ENCODE measurements at regions not wholly inside any gene's neighbourhood (a gene's known extent, or its start where the extent isn't known, plus 50 kb on each side); places are given as distances from the start of the nearest gene placed in this dataset.

GRCh38 chr2:106618614-106619013 lies 131.4 kb downstream of the CD8B2 start:
- H3K36me3 Mint-ChIP-seq (ENCODE audit: low read depth): no peaks in the 10 kb centered on the region
- DNase-seq: no peak
- no peaks in the 10 kb centered on the region for H3K9me3 Mint-ChIP-seq
- no peaks in the 10 kb centered on the region for H3K27me3 Mint-ChIP-seq (ENCODE audit: low read depth, poor library complexity)
- no peak overlapping the region for H3K4me3 Mint-ChIP-seq
- no peak for TF ChIP-seq CTCF (IDR thresholded peaks at IDR 0.05)
- no peak overlapping the region for H3K27ac Mint-ChIP-seq
- H3K4me1 Mint-ChIP-seq: no peaks in the 10 kb centered on the region

DNA sequence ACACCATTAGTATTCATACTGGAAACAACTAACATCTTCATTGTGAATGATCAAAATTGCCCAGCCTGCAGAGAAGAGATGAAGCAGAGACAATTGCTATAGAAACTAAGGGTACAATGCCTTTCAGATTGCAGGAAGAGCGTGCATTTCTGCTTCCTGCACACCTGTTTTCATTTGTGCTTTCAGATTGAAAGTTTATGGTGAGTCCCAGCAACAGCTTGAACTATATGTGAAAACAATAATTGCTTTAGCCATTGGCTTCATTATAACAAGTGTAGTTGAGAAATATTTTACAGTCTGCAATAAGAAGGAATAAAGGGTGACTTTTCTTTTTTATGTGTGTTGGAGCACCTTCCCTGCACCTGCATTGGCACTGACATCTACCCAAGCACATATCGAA lies 136.3 kb downstream of the CD8B2 start:
- DNase-seq: no peak
- no peak for TF ChIP-seq CTCF (IDR thresholded peaks at IDR 0.05)
- H3K27me3 Mint-ChIP-seq (ENCODE audit: low read depth, poor library complexity): no peaks in the 10 kb centered on the region
- H3K36me3 Mint-ChIP-seq (ENCODE audit: low read depth): peaks cover 7% of the 10 kb centered on the region
- no peak overlapping the region for H3K27ac Mint-ChIP-seq
- H3K9me3 Mint-ChIP-seq: peaks cover 18% of the 10 kb centered on the region
- no peak overlapping the region for H3K4me3 Mint-ChIP-seq
- no peaks in the 10 kb centered on the region for H3K4me1 Mint-ChIP-seq

- H3K27me3 Mint-ChIP-seq (ENCODE audit: low read depth, poor library complexity): no peaks in the 10 kb centered on the region
- H3K4me1 Mint-ChIP-seq: no peaks in the 10 kb centered on the region
- TF ChIP-seq CTCF (IDR thresholded peaks at IDR 0.05): no peak
- no peak for DNase-seq
- no peak overlapping the region for H3K27ac Mint-ChIP-seq
- H3K4me3 Mint-ChIP-seq: no peak overlapping the region
- H3K9me3 Mint-ChIP-seq: peaks cover 27% of the 10 kb centered on the region
- peaks cover 8% of the 10 kb centered on the region for H3K36me3 Mint-ChIP-seq (ENCODE audit: low read depth)
Observed at GRCh38 chr2:106624787-106625380, 137.7 kb downstream of the CD8B2 start.

GRCh38 chr2:106628377-106628776 lies 141.2 kb downstream of the CD8B2 start:
- Mint-ChIP-seq H3K36me3 (ENCODE audit: low read depth) (peaks cover 8% of the 10 kb centered on the region), H3K27ac (no peak overlapping the region), H3K4me3 (no peak overlapping the region), H3K4me1 (no peaks in the 10 kb centered on the region), H3K27me3 (ENCODE audit: low read depth, poor library complexity) (no peaks in the 10 kb centered on the region), H3K9me3 (peaks cover 32% of the 10 kb centered on the region)
- no peak for DNase-seq
- no peak for TF ChIP-seq CTCF (IDR thresholded peaks at IDR 0.05)

DNA sequence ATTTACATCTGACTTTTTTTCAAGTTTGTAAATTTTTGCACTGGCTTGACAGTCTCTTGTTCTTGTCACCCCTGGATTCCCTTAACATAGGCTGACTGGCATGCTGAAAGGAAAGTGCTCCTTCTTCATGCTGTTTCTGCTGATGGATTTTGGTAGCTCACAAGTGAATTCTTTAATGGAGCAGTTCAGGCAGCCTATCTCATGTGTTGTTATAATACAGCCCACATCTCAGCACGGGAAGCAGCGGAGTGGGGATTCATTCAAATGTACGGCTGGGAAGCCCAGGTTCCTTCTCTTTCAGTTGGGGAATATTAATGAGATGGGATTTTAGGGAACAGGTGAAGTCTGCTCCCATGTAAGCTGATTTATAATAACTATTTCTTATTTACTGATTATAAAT lies 142.8 kb downstream of the CD8B2 start:
- Mint-ChIP-seq H3K36me3 (ENCODE audit: low read depth) (peaks cover 8% of the 10 kb centered on the region), H3K27ac (no peak overlapping the region), H3K4me1 (no peaks in the 10 kb centered on the region), H3K27me3 (ENCODE audit: low read depth, poor library complexity) (no peaks in the 10 kb centered on the region), H3K4me3 (no peak overlapping the region), H3K9me3 (peaks cover 32% of the 10 kb centered on the region)
- no peak for DNase-seq
- TF ChIP-seq CTCF (IDR thresholded peaks at IDR 0.05): no peak

DNA sequence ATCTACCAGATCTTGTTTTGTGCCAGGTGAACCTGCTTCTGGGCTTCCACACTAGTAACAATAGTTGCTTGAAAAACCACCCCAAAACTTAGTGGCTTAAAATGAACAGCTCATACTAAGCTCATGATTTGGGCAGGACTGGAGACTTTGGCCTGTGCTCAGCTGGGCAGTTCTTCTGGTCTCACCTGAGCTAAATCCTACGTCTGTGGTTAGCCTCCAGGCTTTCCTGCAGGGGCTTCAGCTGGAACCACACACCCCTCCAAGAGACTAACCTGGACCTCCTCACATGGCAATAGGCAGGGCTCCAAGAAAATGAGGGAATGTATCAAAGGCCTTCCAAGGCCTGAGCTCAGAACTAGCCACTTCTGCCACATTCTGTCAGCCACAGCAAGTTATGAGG lies 144.1 kb downstream of the CD8B2 start:
- H3K4me1 Mint-ChIP-seq: no peaks in the 10 kb centered on the region
- TF ChIP-seq CTCF (IDR thresholded peaks at IDR 0.05): no peak
- H3K27me3 Mint-ChIP-seq (ENCODE audit: low read depth, poor library complexity): no peaks in the 10 kb centered on the region
- no peak overlapping the region for H3K4me3 Mint-ChIP-seq
- no peak for DNase-seq
- H3K36me3 Mint-ChIP-seq (ENCODE audit: low read depth): peaks cover 8% of the 10 kb centered on the region
- peaks cover 32% of the 10 kb centered on the region for H3K9me3 Mint-ChIP-seq
- H3K27ac Mint-ChIP-seq: no peak overlapping the region

Measured in nephron progenitor cell (in vitro differentiated cells).